Esophagus muscularis mucosa (tissue), 4 donors: ENCODE measurements at regions not wholly inside any gene's neighbourhood (a gene's known extent, or its start where the extent isn't known, plus 50 kb on each side); places are given as distances from the start of the nearest gene placed in this dataset.

Experiments
- DNase-seq: peaks from one replicate; pipeline ENCODE4 v3.0.0-alpha.2; 2017; ENCODE audit errors: extremely low spot score
- H3K27ac ChIP-seq, 4 donors: fragments of 200-600 bp; sonication (generic); replicated peaks in 1 of 4; 1 replicate in 3 of 4; 2 replicates in 1 of 4; pipeline ENCODE4 v1.5.1; 2016 to 2019; ENCODE audit warnings: mild to moderate bottlenecking in 1 of 4
- H3K27me3 ChIP-seq, 4 donors: fragments of 200-600 bp; sonication (generic); one replicate each; pipeline versions ENCODE4 v1.5.1 to v1.6.0; 2016 to 2019
- H3K36me3 ChIP-seq, 4 donors: fragments of 200-600 bp; sonication (generic); one replicate each; pipeline ENCODE4 v1.5.1; 2016 to 2019
- H3K4me1 ChIP-seq, 4 donors: fragments of 200-600 bp; sonication (generic); one replicate each; pipeline ENCODE4 v1.5.1; 2016 to 2019
- H3K4me3 ChIP-seq, 4 donors: fragments of 200-600 bp; sonication (generic); 1 replicate in 2 of 4; 2 replicates in 2 of 4; pipeline ENCODE4 v1.5.1; 2016 to 2019; ENCODE audit warnings: mild to moderate bottlenecking in 4 of 4, moderate library complexity in 1 of 4
- H3K9me3 ChIP-seq, 4 donors: fragments of 200-600 bp; sonication (generic); 1 replicate in 3 of 4; 2 replicates in 1 of 4; pipeline ENCODE4 v1.5.1; 2016 to 2019
- EP300 ChIP-seq: sonication (generic); formaldehyde crosslinking; IDR thresholded peaks from one replicate; pipeline ENCODE4 v1.6.1; 2017; ENCODE audit warnings: antibody characterized with exemption
- POLR2A ChIP-seq: fragments of 450-650 bp; IDR thresholded peaks from one replicate; pipeline ENCODE4 v1.6.1; 2017; ENCODE audit warnings: antibody characterized with exemption, moderate library complexity, mild to moderate bottlenecking, low read depth
- POLR2AphosphoS5 ChIP-seq, 2 donors: sonication (generic); formaldehyde crosslinking; IDR thresholded peaks; one replicate each; pipeline ENCODE4 v1.6.1; 2017; ENCODE audit warnings: antibody characterized with exemption in 2 of 2
- WGBS: methylation state at CpG from one replicate; pipeline ENCODE4 v1.1.5; 2018; 5-methylcytosine and 5-hydroxymethylcytosine counted together
- intact Hi-C: fragments of 100-400 bp; cut with DNase I; formaldehyde crosslinking; loops from one replicate; pipeline ENCODE4 v1.15.1; 2023
- TF ChIP-seq, protein P1 (sequence below), 3 experiments: fragments of 200-600 bp in 2 of 3; fragments of 450-650 bp in 1 of 3; sonication (generic) in 2 of 3; IDR thresholded peaks; one replicate each; pipeline ENCODE4 v1.5.1; 2017 to 2019; ENCODE audit warnings: antibody characterized with exemption in 3 of 3, mild to moderate bottlenecking in 2 of 3, moderate library complexity in 1 of 3

DNA sequence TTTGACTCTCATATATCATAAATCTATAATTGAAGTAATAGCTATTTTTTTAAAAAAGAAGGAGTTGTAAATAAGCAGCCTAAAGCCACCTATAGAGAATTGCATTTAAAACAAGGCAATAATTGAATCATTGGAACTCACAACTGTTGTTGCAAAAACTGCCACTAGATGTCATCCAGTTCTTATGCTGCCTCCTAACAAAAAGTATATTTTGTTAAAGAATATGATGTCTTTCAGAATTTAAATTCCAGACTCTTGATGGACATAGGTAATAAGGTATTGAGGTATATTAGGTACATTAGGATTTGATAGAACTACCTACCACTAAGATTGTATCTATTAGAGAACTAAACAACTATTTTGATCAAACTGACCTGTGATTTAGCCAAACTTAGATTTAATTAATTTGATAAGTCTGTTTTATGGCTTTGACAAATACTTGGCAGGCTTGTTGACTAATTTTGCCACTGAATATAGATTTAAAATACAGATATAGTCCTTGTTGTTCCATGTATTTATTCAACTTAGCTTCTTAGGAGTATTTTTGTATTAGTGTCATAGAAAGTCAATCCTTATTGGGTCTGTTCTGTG lies 401.4 kb downstream of the RPL10L start:
- Histone ChIP-seq H3K9me3 (no peaks in the 10 kb centered on the region), H3K4me3 (no peak overlapping the region), H3K36me3 (no peaks in the 10 kb centered on the region), H3K27ac (no peak overlapping the region), H3K27me3 (no peaks in the 10 kb centered on the region), H3K4me1 (no peaks in the 10 kb centered on the region)
- intact Hi-C loops, result no loop called here
- no peak for DNase-seq
- no peak for TF ChIP-seq EP300
- no peak for TF ChIP-seq POLR2A
- TF ChIP-seq POLR2AphosphoS5 (IDR thresholded peaks at IDR 0.05), result no peak
- TF ChIP-seq, protein P1, sequence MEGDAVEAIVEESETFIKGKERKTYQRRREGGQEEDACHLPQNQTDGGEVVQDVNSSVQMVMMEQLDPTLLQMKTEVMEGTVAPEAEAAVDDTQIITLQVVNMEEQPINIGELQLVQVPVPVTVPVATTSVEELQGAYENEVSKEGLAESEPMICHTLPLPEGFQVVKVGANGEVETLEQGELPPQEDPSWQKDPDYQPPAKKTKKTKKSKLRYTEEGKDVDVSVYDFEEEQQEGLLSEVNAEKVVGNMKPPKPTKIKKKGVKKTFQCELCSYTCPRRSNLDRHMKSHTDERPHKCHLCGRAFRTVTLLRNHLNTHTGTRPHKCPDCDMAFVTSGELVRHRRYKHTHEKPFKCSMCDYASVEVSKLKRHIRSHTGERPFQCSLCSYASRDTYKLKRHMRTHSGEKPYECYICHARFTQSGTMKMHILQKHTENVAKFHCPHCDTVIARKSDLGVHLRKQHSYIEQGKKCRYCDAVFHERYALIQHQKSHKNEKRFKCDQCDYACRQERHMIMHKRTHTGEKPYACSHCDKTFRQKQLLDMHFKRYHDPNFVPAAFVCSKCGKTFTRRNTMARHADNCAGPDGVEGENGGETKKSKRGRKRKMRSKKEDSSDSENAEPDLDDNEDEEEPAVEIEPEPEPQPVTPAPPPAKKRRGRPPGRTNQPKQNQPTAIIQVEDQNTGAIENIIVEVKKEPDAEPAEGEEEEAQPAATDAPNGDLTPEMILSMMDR (IDR thresholded peaks at IDR 0.05), result peak in 2 of 3 experiments; percentile 29 to 40

DNA sequence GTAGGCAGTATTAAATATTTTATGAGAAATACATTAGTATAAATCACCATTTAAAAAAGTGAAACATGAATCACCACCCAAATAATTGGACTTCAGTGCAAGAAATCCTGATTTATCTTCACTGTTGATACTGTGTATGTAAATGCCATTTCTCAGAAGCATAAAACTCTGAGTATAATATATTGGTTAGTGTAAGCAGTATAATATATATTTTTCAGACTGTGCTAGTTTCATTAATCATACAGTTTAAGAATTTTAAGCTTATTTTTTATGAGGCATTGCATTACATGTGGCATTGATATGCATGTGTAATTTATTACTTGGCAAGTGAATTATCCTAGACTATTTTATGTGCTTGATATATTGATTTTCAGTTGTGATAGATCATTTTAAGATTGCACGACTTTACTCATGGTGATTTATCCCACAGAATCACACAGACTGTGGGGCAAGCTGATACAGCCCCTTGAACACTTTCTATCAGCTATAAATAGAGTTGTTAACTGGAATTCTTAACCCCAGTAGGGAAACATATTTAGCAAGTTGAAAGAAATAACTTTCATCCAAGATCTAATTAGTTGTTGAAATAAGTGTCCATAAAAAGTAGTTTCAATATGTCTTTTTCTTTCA lies 403.5 kb downstream of the RPL10L start:
- 60% methylated on average over 1 of the region's 1 CpG for WGBS

DNA sequence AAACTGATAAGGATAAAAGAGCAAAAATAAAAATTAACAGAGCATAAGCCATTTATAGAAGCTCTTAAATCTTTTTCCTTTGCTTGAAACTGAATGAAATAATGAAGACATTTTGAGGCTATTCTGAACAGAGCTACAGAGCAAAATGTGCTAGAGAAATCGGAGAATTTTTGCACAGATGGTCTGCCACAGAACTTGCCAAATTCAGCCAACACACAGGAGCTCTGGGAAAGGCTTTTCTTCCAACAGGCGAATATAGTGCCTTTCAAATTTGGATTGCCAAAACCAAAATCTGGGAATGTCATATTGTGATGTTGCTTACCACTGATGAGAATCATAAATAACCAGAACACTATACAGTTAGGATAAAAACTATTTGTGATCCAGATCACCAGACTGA lies 406.3 kb downstream of the RPL10L start:
- TF ChIP-seq, protein P1 (IDR thresholded peaks at IDR 0.05), result no peak
- TF ChIP-seq POLR2AphosphoS5 (IDR thresholded peaks at IDR 0.05), result no peak
- no peak for TF ChIP-seq EP300
- TF ChIP-seq POLR2A, result no peak
- no peaks in the 10 kb centered on the region for H3K9me3 ChIP-seq
- no peak overlapping the region for H3K27ac ChIP-seq
- no peak overlapping the region for H3K4me3 ChIP-seq
- 79% methylated on average over 2 of the region's 2 CpGs for WGBS
- H3K4me1 ChIP-seq, result no peaks in the 10 kb centered on the region
- no peak for DNase-seq
- H3K36me3 ChIP-seq, result no peaks in the 10 kb centered on the region
- no peaks in the 10 kb centered on the region for H3K27me3 ChIP-seq
- intact Hi-C loops, result no loop called here

More for the DNA sequence above, 403.5 kb downstream of the RPL10L start:
- intact Hi-C loops, result no loop called here
- H3K4me3 ChIP-seq, result no peak overlapping the region
- DNase-seq, result no peak
- TF ChIP-seq EP300 (no peak), POLR2AphosphoS5 (IDR thresholded peaks at IDR 0.05) (no peak), POLR2A (no peak)
- TF ChIP-seq, protein P1 (IDR thresholded peaks at IDR 0.05), result no peak
- H3K36me3 ChIP-seq, result no peaks in the 10 kb centered on the region
- no peaks in the 10 kb centered on the region for H3K4me1 ChIP-seq
- no peaks in the 10 kb centered on the region for H3K9me3 ChIP-seq
- H3K27ac ChIP-seq, result no peak overlapping the region
- no peaks in the 10 kb centered on the region for H3K27me3 ChIP-seq

DNA sequence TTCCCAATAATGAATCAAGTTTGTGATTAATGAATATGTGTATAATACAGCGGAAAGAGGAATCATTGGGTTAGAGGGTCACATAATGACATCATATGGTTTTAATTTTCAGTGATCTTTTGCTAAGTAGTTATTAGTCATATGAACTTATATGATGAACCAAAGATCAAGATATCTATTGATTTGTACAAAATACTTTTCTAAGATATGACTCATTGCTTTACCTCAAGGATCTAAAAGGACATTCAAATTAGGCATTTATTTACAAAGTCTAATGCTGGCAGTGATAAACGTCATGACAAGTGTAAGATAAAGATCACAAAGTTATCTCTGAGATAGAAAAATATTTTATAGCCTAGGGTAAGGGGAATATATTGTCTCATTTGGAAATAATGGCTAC lies 417.8 kb downstream of the RPL10L start:
- H3K9me3 ChIP-seq, result no peaks in the 10 kb centered on the region
- intact Hi-C loops, result no loop called here
- no peaks in the 10 kb centered on the region for H3K36me3 ChIP-seq
- H3K27me3 ChIP-seq, result no peaks in the 10 kb centered on the region
- no peaks in the 10 kb centered on the region for H3K4me1 ChIP-seq
- 62% methylated on average over 2 of the region's 2 CpGs for WGBS
- DNase-seq, result no peak
- no peak overlapping the region for H3K27ac ChIP-seq
- TF ChIP-seq, protein P1 (IDR thresholded peaks at IDR 0.05), result no peak
- TF ChIP-seq POLR2A (no peak), EP300 (no peak), POLR2AphosphoS5 (IDR thresholded peaks at IDR 0.05) (no peak)
- H3K4me3 ChIP-seq, result no peak overlapping the region

DNA sequence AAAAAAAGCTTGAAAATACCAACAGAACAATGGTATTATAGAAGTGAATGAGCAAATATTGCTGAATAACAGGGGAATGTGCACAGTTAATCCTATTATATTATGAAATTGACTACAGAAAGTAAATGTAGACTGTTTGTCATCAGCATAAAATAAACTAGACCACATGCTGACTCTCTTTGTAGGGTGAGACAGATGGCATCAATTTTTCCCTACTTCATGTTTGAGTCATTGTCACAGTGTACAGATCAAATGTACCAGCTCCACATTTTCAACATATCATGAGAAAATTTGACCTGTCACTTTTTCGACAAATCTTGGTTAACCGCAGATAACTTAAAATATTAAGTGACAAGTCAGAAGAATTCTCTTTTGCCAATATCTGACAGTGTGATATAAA lies 421.0 kb downstream of the RPL10L start:
- DNase-seq, result no peak
- Histone ChIP-seq H3K27me3 (no peaks in the 10 kb centered on the region), H3K4me3 (no peak overlapping the region), H3K27ac (no peak overlapping the region), H3K36me3 (no peaks in the 10 kb centered on the region), H3K4me1 (no peaks in the 10 kb centered on the region), H3K9me3 (no peaks in the 10 kb centered on the region)
- TF ChIP-seq EP300 (no peak), POLR2A (no peak), POLR2AphosphoS5 (IDR thresholded peaks at IDR 0.05) (no peak)
- TF ChIP-seq, protein P1 (IDR thresholded peaks at IDR 0.05), result no peak
- intact Hi-C loops, result no loop called here
- WGBS, result 97% methylated on average over 2 of the region's 2 CpGs
